ENCODE measurements at regions not wholly inside any gene's neighbourhood (a gene's known extent, or its start where the extent isn't known, plus 50 kb on each side); places are given as distances from the start of the nearest gene placed in this dataset.

DNA sequence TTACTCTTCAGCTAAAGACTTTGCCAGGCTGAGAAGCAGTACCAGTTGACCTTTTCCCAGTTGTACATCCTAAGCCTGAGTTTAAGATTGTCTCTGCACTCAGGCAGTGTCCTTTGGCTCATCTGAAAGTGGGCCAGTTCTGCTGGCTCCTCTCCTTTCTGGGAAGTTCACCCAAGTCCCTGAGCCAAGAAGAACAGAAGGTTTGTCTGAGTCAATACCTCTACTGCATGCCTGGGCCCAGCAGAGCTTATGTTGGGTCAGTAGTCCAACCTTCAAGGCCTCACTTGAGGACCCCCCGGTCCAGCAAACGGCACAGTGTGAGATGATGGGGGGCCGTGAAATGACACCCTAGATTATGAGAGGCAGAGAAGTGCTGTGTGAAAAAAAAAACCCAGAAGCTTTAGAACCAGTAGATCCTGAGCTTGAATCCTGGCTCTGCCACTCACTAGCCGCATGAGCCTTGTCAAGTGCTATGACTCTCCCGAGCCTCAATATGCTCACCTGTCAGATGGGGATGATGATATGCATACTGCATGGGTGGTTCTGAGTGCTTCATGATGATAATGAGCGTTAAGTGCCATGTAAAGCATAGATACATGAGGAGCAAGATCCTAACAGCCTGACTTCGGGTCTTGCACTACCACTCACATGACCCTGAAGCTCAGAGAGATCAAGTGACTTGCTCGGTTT, 156.0 kb downstream of the MACROH2A1 start:
- no peaks in the 10 kb centered on the region for H3K79me2 ChIP-seq (ENCODE audit: insufficient read depth, low read length)
- TF ChIP-seq, protein P1, sequence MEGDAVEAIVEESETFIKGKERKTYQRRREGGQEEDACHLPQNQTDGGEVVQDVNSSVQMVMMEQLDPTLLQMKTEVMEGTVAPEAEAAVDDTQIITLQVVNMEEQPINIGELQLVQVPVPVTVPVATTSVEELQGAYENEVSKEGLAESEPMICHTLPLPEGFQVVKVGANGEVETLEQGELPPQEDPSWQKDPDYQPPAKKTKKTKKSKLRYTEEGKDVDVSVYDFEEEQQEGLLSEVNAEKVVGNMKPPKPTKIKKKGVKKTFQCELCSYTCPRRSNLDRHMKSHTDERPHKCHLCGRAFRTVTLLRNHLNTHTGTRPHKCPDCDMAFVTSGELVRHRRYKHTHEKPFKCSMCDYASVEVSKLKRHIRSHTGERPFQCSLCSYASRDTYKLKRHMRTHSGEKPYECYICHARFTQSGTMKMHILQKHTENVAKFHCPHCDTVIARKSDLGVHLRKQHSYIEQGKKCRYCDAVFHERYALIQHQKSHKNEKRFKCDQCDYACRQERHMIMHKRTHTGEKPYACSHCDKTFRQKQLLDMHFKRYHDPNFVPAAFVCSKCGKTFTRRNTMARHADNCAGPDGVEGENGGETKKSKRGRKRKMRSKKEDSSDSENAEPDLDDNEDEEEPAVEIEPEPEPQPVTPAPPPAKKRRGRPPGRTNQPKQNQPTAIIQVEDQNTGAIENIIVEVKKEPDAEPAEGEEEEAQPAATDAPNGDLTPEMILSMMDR (conservative IDR thresholded peaks at IDR 0.05; ENCODE audit: low read length): no peak
- TF ChIP-seq EZH2phosphoT487 (IDR thresholded peaks at IDR 0.05; ENCODE audit: borderline replicate concordance): no peak
- no peaks in the 10 kb centered on the region for H3K36me3 ChIP-seq (ENCODE audit: insufficient read depth, low read length)
- H3K27me3 ChIP-seq (ENCODE audit: insufficient read depth, low read length, poor library complexity, severe bottlenecking): no peaks in the 10 kb centered on the region
- peaks cover 10% of the 10 kb centered on the region for H3K4me1 ChIP-seq (ENCODE audit: insufficient read depth, low read length, poor library complexity, severe bottlenecking)
- H3K9me2 ChIP-seq (replicated peaks; ENCODE audit: low read depth, low read length): no peaks in the 10 kb centered on the region
- no peaks in the 10 kb centered on the region for H3F3A ChIP-seq (ENCODE audit: low read depth)
- no peaks in the 10 kb centered on the region for H4K20me1 ChIP-seq (ENCODE audit: insufficient read depth, low read length, poor library complexity, severe bottlenecking)
- no peak overlapping the region for H3K4me2 ChIP-seq (ENCODE audit: low read depth, low read length, poor library complexity, severe bottlenecking)
- H2AFZ ChIP-seq (ENCODE audit: low read length): no peak overlapping the region
- no peak overlapping the region for H3K9ac ChIP-seq (ENCODE audit: low read depth, low read length, poor library complexity, severe bottlenecking)
- H3K4me3 ChIP-seq (ENCODE audit: low read length, poor library complexity, severe bottlenecking): no peak overlapping the region
- H3K9me3 ChIP-seq (ENCODE audit: insufficient read depth, low read depth, low read length): no peaks in the 10 kb centered on the region

DNA sequence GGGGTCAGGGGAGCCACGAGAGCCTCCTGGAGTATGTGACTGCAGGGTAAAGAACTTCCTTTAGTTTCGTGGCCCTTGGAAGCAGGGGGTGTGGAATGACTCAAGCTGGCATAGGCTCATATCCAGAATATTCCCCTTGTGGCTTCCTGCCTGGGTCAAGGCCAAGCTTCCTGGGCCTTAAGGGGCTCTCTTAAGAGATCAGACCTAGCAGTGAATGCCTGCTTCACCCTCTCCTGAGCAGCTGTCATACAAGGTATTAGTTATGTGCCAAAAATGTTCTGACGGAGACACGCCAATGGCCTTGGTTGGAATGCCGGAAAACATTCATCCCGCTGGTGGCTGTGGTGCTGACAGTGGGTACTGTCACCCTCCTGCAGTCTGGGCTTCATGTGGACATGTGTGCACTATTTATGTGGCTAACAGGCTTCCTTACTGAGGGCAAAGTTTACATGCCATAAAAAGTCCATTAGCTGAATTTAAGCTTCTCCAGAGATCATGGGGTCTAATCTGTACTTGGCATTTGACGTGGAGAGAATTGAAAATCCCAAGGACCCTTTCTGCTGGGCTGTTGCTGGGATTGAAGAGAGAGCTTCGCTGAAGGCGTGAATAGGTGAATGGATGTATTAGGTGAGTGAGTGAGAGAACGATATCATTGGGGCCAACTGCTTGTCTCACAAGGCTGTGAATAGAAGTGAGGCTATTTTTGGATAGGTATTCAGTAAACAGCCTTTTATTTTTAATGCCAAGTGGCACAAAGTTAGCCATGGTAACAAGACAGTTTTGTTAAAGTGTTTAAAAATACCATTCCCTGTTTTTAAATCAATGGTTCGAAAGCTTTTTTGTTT, 156.8 kb downstream of the MACROH2A1 start:
- Histone ChIP-seq H3K4me3 (ENCODE audit: low read length, poor library complexity, severe bottlenecking) (no peak overlapping the region), H3K4me2 (ENCODE audit: low read depth, low read length, poor library complexity, severe bottlenecking) (no peak overlapping the region), H3K4me1 (ENCODE audit: insufficient read depth, low read length, poor library complexity, severe bottlenecking) (peaks cover 10% of the 10 kb centered on the region), H4K20me1 (ENCODE audit: insufficient read depth, low read length, poor library complexity, severe bottlenecking) (no peaks in the 10 kb centered on the region), H3K27me3 (ENCODE audit: insufficient read depth, low read length, poor library complexity, severe bottlenecking) (no peaks in the 10 kb centered on the region), H3F3A (ENCODE audit: low read depth) (no peaks in the 10 kb centered on the region), H3K36me3 (ENCODE audit: insufficient read depth, low read length) (no peaks in the 10 kb centered on the region), H3K9me3 (ENCODE audit: insufficient read depth, low read depth, low read length) (no peaks in the 10 kb centered on the region), H3K9ac (ENCODE audit: low read depth, low read length, poor library complexity, severe bottlenecking) (no peak overlapping the region), H3K79me2 (ENCODE audit: insufficient read depth, low read length) (no peaks in the 10 kb centered on the region), H3K9me2 (replicated peaks; ENCODE audit: low read depth, low read length) (no peaks in the 10 kb centered on the region), H2AFZ (ENCODE audit: low read length) (no peak overlapping the region)
- TF ChIP-seq, protein P1 (conservative IDR thresholded peaks at IDR 0.05; ENCODE audit: low read length): no peak
- TF ChIP-seq EZH2phosphoT487 (IDR thresholded peaks at IDR 0.05; ENCODE audit: borderline replicate concordance): no peak

DNA sequence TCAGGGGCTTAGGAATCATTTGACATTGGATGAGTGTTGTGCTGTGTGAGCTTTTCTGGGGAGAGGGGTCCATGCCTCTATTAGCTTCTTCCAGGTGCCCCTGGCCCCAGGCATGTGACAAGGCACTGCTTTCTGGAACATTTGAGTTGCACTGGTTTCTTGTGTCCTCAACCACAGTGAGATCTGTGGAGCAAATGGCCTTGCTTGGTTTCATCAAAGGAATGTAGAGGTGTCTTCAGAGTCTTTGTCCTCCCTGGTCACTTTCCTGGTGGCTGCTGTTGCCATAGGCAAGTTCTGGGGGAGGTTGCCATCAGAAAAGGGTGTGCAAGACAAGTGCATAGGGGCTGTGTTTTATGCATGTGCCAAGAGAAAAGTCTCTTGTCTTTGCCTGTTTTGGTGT, 157.5 kb downstream of the MACROH2A1 start:
- no peak overlapping the region for H3K4me2 ChIP-seq (ENCODE audit: low read depth, low read length, poor library complexity, severe bottlenecking)
- H3K4me1 ChIP-seq (ENCODE audit: insufficient read depth, low read length, poor library complexity, severe bottlenecking): peaks cover 8% of the 10 kb centered on the region

More for the DNA sequence above, 157.5 kb downstream of the MACROH2A1 start:
- Histone ChIP-seq H3K79me2 (ENCODE audit: insufficient read depth, low read length) (no peaks in the 10 kb centered on the region), H3K9me2 (replicated peaks; ENCODE audit: low read depth, low read length) (no peaks in the 10 kb centered on the region), H3K9me3 (ENCODE audit: insufficient read depth, low read depth, low read length) (no peaks in the 10 kb centered on the region), H3K27me3 (ENCODE audit: insufficient read depth, low read length, poor library complexity, severe bottlenecking) (no peaks in the 10 kb centered on the region), H3F3A (ENCODE audit: low read depth) (no peaks in the 10 kb centered on the region), H3K9ac (ENCODE audit: low read depth, low read length, poor library complexity, severe bottlenecking) (no peak overlapping the region), H3K36me3 (ENCODE audit: insufficient read depth, low read length) (no peaks in the 10 kb centered on the region), H3K4me3 (ENCODE audit: low read length, poor library complexity, severe bottlenecking) (no peak overlapping the region), H4K20me1 (ENCODE audit: insufficient read depth, low read length, poor library complexity, severe bottlenecking) (no peaks in the 10 kb centered on the region), H2AFZ (ENCODE audit: low read length) (no peak overlapping the region)
- TF ChIP-seq EZH2phosphoT487 (IDR thresholded peaks at IDR 0.05; ENCODE audit: borderline replicate concordance): no peak
- TF ChIP-seq, protein P1 (conservative IDR thresholded peaks at IDR 0.05; ENCODE audit: low read length): no peak
